ENCODE measurements at regions not wholly inside any gene's neighbourhood (a gene's known extent, or its start where the extent isn't known, plus 50 kb on each side); places are given as distances from the start of the nearest gene placed in this dataset.

- no peak for DNase-seq
Measured at GRCh38 chrX:78213331-78213730, 73.9 kb upstream of the TAF9B start.

- peak; percentile 26 for DNase-seq
Measured at GRCh38 chrX:78199851-78200250, 60.4 kb upstream of the TAF9B start.
